Fibroblast of skin of back (primary cell): ENCODE measurements at regions not wholly inside any gene's neighbourhood (a gene's known extent, or its start where the extent isn't known, plus 50 kb on each side); places are given as distances from the start of the nearest gene placed in this dataset.

Experiments
- DNase-seq: peaks from one replicate; pipeline ENCODE4 v3.0.0-alpha.2; 2013

GRCh38 chr3:36297195-36297594, 83.1 kb upstream of the STAC start:
- DNase-seq: no peak

DNA sequence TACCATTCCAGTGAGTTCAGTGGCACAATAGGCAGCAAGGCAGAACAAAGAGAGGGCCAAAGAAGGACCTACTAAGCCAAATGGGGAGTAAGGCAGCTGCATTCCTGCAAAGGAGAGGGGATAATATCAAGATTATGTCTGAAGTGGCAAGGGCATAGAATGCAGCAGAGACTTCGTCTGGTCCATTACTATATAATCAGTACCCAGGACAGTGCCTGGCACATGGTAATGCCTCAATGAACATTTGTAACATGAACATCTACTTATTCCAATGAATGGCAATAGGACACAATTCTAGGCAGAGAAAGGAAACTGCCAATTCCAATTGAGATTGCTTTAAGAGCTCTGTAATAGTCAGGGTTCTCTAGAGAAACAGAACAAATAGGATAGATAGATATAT, 82.1 kb upstream of the STAC start:
- no peak for DNase-seq

GRCh38 chr3:36302158-36302509, 78.2 kb upstream of the STAC start:
- DNase-seq: no peak

DNA sequence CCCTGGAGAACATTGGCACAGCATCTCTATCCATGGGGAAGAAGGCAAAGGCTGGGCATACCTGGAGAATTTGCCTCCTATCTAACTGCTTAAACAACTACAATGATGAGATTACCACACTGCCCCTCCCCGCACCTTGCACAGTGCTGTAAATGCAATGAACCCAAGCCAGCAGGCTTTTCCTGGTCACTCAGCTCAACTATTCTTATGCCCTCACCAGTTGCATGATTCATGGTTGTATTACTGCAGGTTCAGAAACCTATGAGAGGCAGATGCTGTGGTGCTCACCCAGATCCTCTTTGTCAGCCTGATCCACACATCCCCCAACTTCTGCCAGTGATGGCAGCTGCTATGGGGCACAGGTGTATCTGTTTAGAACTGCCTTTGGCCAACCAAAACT, 77.7 kb upstream of the STAC start:
- no peak for DNase-seq

DNA sequence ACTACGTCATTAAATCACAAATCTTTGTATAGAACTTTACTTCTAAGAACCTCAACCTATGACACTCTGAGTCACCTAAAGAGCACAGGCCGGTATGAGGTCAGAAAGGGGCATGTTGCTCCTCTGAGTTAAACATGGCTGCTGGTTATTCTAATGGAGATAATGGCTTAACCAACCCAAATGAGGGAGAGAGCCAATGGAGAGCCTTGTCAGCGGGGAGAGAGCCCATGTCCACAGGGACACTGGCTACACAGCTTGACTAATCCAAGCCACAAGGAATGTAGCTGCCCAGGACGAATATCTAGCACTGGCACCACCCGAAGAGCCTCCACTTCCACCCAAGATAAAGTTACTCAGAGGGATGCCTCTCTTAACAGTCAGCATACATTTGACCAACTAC, 77.0 kb upstream of the STAC start:
- DNase-seq: peak; percentile 23

- peak; percentile 55 for DNase-seq
These were observed 74.3 kb upstream of the STAC start for GRCh38 chr3:36305929-36306520.

DNA sequence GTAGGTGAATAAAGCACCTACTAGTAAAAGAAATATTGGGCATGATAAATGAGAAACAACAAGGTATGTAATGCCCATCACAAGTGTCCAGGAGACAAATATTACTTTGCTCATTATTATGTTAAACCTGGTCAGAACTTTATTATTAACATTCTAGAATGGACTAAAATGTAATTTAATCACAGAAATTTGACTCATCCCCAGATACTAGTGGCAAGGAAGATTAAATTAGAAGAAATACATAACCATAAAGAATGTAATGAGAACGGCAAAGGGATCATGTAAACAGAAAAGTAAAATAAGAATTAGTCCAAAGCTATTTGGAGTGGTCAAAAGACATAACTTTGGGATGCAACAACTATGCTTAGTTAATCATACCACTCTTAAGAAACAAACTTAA, 71.2 kb upstream of the STAC start:
- no peak for DNase-seq

- peak; percentile 3 for DNase-seq
These were observed 68.0 kb upstream of the STAC start for GRCh38 chr3:36312351-36312750.

- no peak for DNase-seq
These were observed 62.4 kb upstream of the STAC start for GRCh38 chr3:36317915-36318314.

GRCh38 chr3:36318621-36319200, 61.6 kb upstream of the STAC start:
- DNase-seq: no peak

DNA sequence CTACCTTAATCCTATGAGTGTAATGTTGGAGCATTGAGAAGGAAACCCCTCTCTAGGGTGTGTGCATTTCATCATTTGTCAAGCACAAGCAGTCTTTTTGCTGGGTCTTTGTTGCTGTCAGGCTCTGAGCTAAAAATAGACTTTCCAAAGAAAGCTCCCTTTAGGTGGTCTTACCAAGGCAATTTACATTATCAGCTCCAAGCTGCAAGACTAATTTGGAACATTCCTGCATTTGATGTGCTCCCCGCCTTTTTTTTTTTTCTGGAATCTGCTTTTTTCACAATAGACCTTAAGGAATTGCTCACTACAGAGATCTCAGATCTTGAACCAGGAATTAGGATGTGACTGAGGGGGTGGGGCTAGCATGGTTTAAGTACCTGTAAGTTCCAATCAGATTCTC, 60.6 kb upstream of the STAC start:
- no peak for DNase-seq
